Posterior vena cava (tissue), 2 donors: ENCODE measurements at regions not wholly inside any gene's neighbourhood (a gene's known extent, or its start where the extent isn't known, plus 50 kb on each side); places are given as distances from the start of the nearest gene placed in this dataset.

Experiments used
- DNase-seq: peaks from one replicate; pipeline ENCODE4 v3.0.0-alpha.2; 2020; ENCODE audit warnings: low spot score
- intact Hi-C, 2 donors: fragments of 100-400 bp; cut with DNase I; formaldehyde crosslinking; loops; one replicate each; pipeline versions ENCODE4 v1.14.1 to v1.14.2; 2022 to 2023
- donor health status: DM: yes; HTN: yes; CAD: no.
- donor health status: DM: yes; HTN: yes; CAD: no.

GRCh38 chr1:80891871-80892270 lies 908.9 kb upstream of the ADGRL2 start:
- DNase-seq, result no peak
- intact Hi-C loops, result no loop called here

- no peak for DNase-seq
- intact Hi-C loops, result no loop called here
Observed at GRCh38 chr1:80882553-80882952, 918.2 kb upstream of the ADGRL2 start.

GRCh38 chr1:80878343-80878742 lies 922.4 kb upstream of the ADGRL2 start:
- DNase-seq, result no peak
- intact Hi-C loops, result no loop called here

- intact Hi-C loops, result no loop called here
- no peak for DNase-seq
Observed at GRCh38 chr1:80876035-80876434, 924.7 kb upstream of the ADGRL2 start.

- DNase-seq, result no peak
- intact Hi-C loops, result no loop called here
Observed at GRCh38 chr1:80869299-80869698, 931.4 kb upstream of the ADGRL2 start.

GRCh38 chr1:80847904-80848303 lies 952.8 kb upstream of the ADGRL2 start:
- peak; percentile 49 for DNase-seq
- intact Hi-C loops, result no loop called here

GRCh38 chr1:80846966-80847365 lies 953.8 kb upstream of the ADGRL2 start:
- intact Hi-C loops, result no loop called here
- DNase-seq, result no peak

GRCh38 chr1:80842796-80843195 lies 957.9 kb upstream of the ADGRL2 start:
- intact Hi-C loops, result no loop called here
- no peak for DNase-seq

GRCh38 chr1:80841261-80841660 lies 959.5 kb upstream of the ADGRL2 start:
- DNase-seq, result no peak
- intact Hi-C loops, result no loop called here

GRCh38 chr1:80837066-80837465 lies 963.7 kb upstream of the ADGRL2 start:
- no peak for DNase-seq
- intact Hi-C loops, result no loop called here

- intact Hi-C loops, result no loop called here
- no peak for DNase-seq
Observed at GRCh38 chr1:80836505-80836904, 964.2 kb upstream of the ADGRL2 start.

- DNase-seq, result no peak
- intact Hi-C loops, result no loop called here
Observed at GRCh38 chr1:80827666-80828065, 973.1 kb upstream of the ADGRL2 start.

- intact Hi-C loops, result no loop called here
- no peak for DNase-seq
Observed at GRCh38 chr1:80825067-80825466, 975.7 kb upstream of the ADGRL2 start.

GRCh38 chr1:80818211-80818610 lies 982.5 kb upstream of the ADGRL2 start:
- DNase-seq, result no peak
- intact Hi-C loops, result loop anchor here in 1 of 2 donors (5.0 kb wide), 1 partner anchor 491 kb away; no protein-coding TSS in a partner anchor

GRCh38 chr1:80807981-80808380 lies 992.8 kb upstream of the ADGRL2 start:
- DNase-seq, result no peak

GRCh38 chr1:80806431-80806830 lies 994.3 kb upstream of the ADGRL2 start:
- DNase-seq, result no peak
- intact Hi-C loops, result no loop called here

More at GRCh38 chr1:80807981-80808380, 992.8 kb upstream of the ADGRL2 start:
- intact Hi-C loops, result no loop called here

- DNase-seq, result no peak
- intact Hi-C loops, result no loop called here
Observed at GRCh38 chr1:80801695-80802094, 999.0 kb upstream of the ADGRL2 start.

GRCh38 chr1:80799457-80799856 lies 1001.3 kb upstream of the ADGRL2 start:
- intact Hi-C loops, result no loop called here
- DNase-seq, result no peak

- no peak for DNase-seq
- intact Hi-C loops, result no loop called here
Observed at GRCh38 chr1:80779275-80779674, 1021.5 kb upstream of the ADGRL2 start.

GRCh38 chr1:80778094-80778840 lies 1022.5 kb upstream of the ADGRL2 start:
- intact Hi-C loops, result no loop called here
- DNase-seq, result no peak

GRCh38 chr1:80776266-80776665 lies 1024.5 kb upstream of the ADGRL2 start:
- intact Hi-C loops, result no loop called here
- no peak for DNase-seq
